GM13976 (cell line): ENCODE measurements at regions not wholly inside any gene's neighbourhood (a gene's known extent, or its start where the extent isn't known, plus 50 kb on each side); places are given as distances from the start of the nearest gene placed in this dataset.
"Not testable (repeated sequence)": the region's sequence is repeated elsewhere in the genome, so short reads cannot be mapped to it uniquely, and the experiment has no call there.

Experiments used
- DNase-seq: peaks from one replicate; pipeline ENCODE4 v3.0.0; 2012; ENCODE audit warnings: low spot score
- CTCF ChIP-seq: IDR thresholded peaks from 2 replicates; pipeline ENCODE4 v1.5.1; 2012; ENCODE audit warnings: borderline replicate concordance, mild to moderate bottlenecking; ENCODE audit not compliant: insufficient read depth; ENCODE audit errors: extremely low read depth, missing control alignments, control extremely low read depth
- in situ Hi-C: fragments of 300-500 bp; cut with MboI; formaldehyde crosslinking; loops from one replicate; pipeline ENCODE4 v1.12.0; 2022; ENCODE audit warnings: low sequenced_read_pairs, mixed read lengths, inconsistent platforms; ENCODE audit not compliant: unreplicated experiment

- DNase-seq, result no peak
- TF ChIP-seq CTCF, result no peak
- in situ Hi-C loops, result no loop called here
These were observed 249.7 kb downstream of the ENC1 start for GRCh38 chr5:74390822-74391221.

GRCh38 chr5:74390306-74390637 is 250.3 kb downstream of the ENC1 start:
- in situ Hi-C loops, result no loop called here
- DNase-seq, result no peak
- TF ChIP-seq CTCF, result no peak

GRCh38 chr5:74389531-74390305 is 250.8 kb downstream of the ENC1 start:
- in situ Hi-C loops, result no loop called here
- no peak for TF ChIP-seq CTCF
- DNase-seq, result no peak

- DNase-seq, in situ Hi-C loops: not testable (repeated sequence)
These were observed 252.1 kb downstream of the ENC1 start for GRCh38 chr5:74388411-74388810.

- TF ChIP-seq CTCF, result no peak
- DNase-seq, result no peak
- in situ Hi-C loops, result no loop called here
These were observed 253.8 kb downstream of the ENC1 start for GRCh38 chr5:74386571-74387334.

- no peak for TF ChIP-seq CTCF
- DNase-seq, result no peak
- in situ Hi-C loops, result no loop called here
These were observed 255.7 kb downstream of the ENC1 start for GRCh38 chr5:74384851-74385250.

GRCh38 chr5:74382987-74383593 is 257.4 kb downstream of the ENC1 start:
- in situ Hi-C loops, result no loop called here
- no peak for DNase-seq
- no peak for TF ChIP-seq CTCF
